ENCODE measurements at regions not wholly inside any gene's neighbourhood (a gene's known extent, or its start where the extent isn't known, plus 50 kb on each side); places are given as distances from the start of the nearest gene placed in this dataset.

- Histone ChIP-seq H3K9me3 (ENCODE audit: control insufficient read depth, insufficient read depth, low read length) (no peaks in the 10 kb centered on the region), H3K36me3 (ENCODE audit: control insufficient read depth, low read length) (no peaks in the 10 kb centered on the region), H3K27ac (ENCODE audit: low read depth, low read length) (no peak overlapping the region), H3K27me3 (ENCODE audit: control insufficient read depth, low read length) (no peaks in the 10 kb centered on the region), H3K4me3 (ENCODE audit: low read length) (no peak overlapping the region), H3K4me1 (ENCODE audit: control insufficient read depth, low read length) (no peaks in the 10 kb centered on the region), H3F3A (ENCODE audit: control insufficient read depth, insufficient read depth) (no peaks in the 10 kb centered on the region), H3K79me2 (ENCODE audit: control insufficient read depth, low read length) (no peaks in the 10 kb centered on the region), H3K4me2 (ENCODE audit: low read length) (no peak overlapping the region), H3K9me2 (replicated peaks; ENCODE audit: control insufficient read depth, low read length) (no peaks in the 10 kb centered on the region), H4K20me1 (ENCODE audit: control insufficient read depth, insufficient read depth, low read depth, low read length) (no peaks in the 10 kb centered on the region)
- TF ChIP-seq EZH2phosphoT487 (IDR thresholded peaks at IDR 0.05; ENCODE audit: borderline replicate concordance, low read length), result no peak
- TF ChIP-seq CTCF (IDR thresholded peaks at IDR 0.05; ENCODE audit: low read depth, low read length, poor library complexity, severe bottlenecking), result no peak
These were observed 322.0 kb upstream of the SEMA3D start for GRCh38 chr7:85508642-85509410.

- Histone ChIP-seq H3K27me3 (ENCODE audit: control insufficient read depth, low read length) (no peaks in the 10 kb centered on the region), H3K36me3 (ENCODE audit: control insufficient read depth, low read length) (no peaks in the 10 kb centered on the region), H4K20me1 (ENCODE audit: control insufficient read depth, insufficient read depth, low read depth, low read length) (no peaks in the 10 kb centered on the region), H3K27ac (ENCODE audit: low read depth, low read length) (no peak overlapping the region), H3K4me1 (ENCODE audit: control insufficient read depth, low read length) (no peaks in the 10 kb centered on the region), H3F3A (ENCODE audit: control insufficient read depth, insufficient read depth) (no peaks in the 10 kb centered on the region), H3K4me3 (ENCODE audit: low read length) (no peak overlapping the region), H3K9me2 (replicated peaks; ENCODE audit: control insufficient read depth, low read length) (no peaks in the 10 kb centered on the region), H3K9me3 (ENCODE audit: control insufficient read depth, insufficient read depth, low read length) (no peaks in the 10 kb centered on the region), H3K79me2 (ENCODE audit: control insufficient read depth, low read length) (no peaks in the 10 kb centered on the region), H3K4me2 (ENCODE audit: low read length) (no peak overlapping the region)
- no peak for TF ChIP-seq CTCF (IDR thresholded peaks at IDR 0.05; ENCODE audit: low read depth, low read length, poor library complexity, severe bottlenecking)
- no peak for TF ChIP-seq EZH2phosphoT487 (IDR thresholded peaks at IDR 0.05; ENCODE audit: borderline replicate concordance, low read length)
These were observed 311.2 kb upstream of the SEMA3D start for GRCh38 chr7:85498031-85498430.

DNA sequence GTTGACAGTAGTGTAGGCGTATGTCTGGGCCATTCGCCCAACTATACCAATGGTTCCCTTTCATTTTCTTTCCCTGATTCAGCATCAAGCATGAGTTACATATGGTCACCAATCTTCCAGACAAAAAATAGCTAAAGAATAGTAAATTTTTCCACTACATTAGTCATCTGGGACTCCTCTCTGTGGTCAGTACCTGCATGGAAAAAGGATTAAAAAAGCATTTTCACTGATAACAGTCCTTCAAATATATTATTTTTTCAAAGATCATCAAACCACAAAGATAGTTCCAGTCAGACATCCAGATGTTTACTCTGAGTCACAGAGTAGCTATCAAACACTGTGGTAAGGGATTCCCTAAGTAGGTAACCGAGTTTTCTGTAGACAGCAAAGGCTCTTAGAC lies 302.6 kb upstream of the SEMA3D start:
- H3K9me3 ChIP-seq (ENCODE audit: control insufficient read depth, insufficient read depth, low read length), result no peaks in the 10 kb centered on the region
- no peak overlapping the region for H3K4me2 ChIP-seq (ENCODE audit: low read length)
- no peaks in the 10 kb centered on the region for H3F3A ChIP-seq (ENCODE audit: control insufficient read depth, insufficient read depth)
- no peaks in the 10 kb centered on the region for H3K9me2 ChIP-seq (replicated peaks; ENCODE audit: control insufficient read depth, low read length)
- no peaks in the 10 kb centered on the region for H4K20me1 ChIP-seq (ENCODE audit: control insufficient read depth, insufficient read depth, low read depth, low read length)
- no peaks in the 10 kb centered on the region for H3K4me1 ChIP-seq (ENCODE audit: control insufficient read depth, low read length)
- TF ChIP-seq CTCF (IDR thresholded peaks at IDR 0.05; ENCODE audit: low read depth, low read length, poor library complexity, severe bottlenecking), result no peak
- no peak for TF ChIP-seq EZH2phosphoT487 (IDR thresholded peaks at IDR 0.05; ENCODE audit: borderline replicate concordance, low read length)
- no peaks in the 10 kb centered on the region for H3K27me3 ChIP-seq (ENCODE audit: control insufficient read depth, low read length)
- H3K27ac ChIP-seq (ENCODE audit: low read depth, low read length), result no peak overlapping the region
- no peaks in the 10 kb centered on the region for H3K36me3 ChIP-seq (ENCODE audit: control insufficient read depth, low read length)
- H3K79me2 ChIP-seq (ENCODE audit: control insufficient read depth, low read length), result no peaks in the 10 kb centered on the region
- no peak overlapping the region for H3K4me3 ChIP-seq (ENCODE audit: low read length)
